Neural cell (in vitro differentiated cells): ENCODE measurements at regions not wholly inside any gene's neighbourhood (a gene's known extent, or its start where the extent isn't known, plus 50 kb on each side); places are given as distances from the start of the nearest gene placed in this dataset.

Source experiments
- H2AFZ ChIP-seq: fragments of 200-600, 300-800 bp; sonication (generic), shearing (Covaris generic); 2 replicates; pipeline ENCODE4 v1.6.0; 2014; ENCODE audit warnings: low read depth, mild to moderate bottlenecking, antibody characterized with exemption, low read length, moderate library complexity
- H3F3A ChIP-seq: fragments of 200-600 bp; shearing (Covaris generic); 2 replicates; pipeline ENCODE4 v1.6.1; 2016; ENCODE audit warnings: mild to moderate bottlenecking, moderate library complexity, mixed read lengths, antibody characterized with exemption, low read length; ENCODE audit not compliant: insufficient read depth, poor library complexity, severe bottlenecking
- H3K27ac ChIP-seq: fragments of 200-600, 300-800 bp; sonication (generic), shearing (Covaris generic); 2 replicates; pipeline ENCODE4 v1.5.1; 2014; ENCODE audit warnings: mild to moderate bottlenecking, low read length, moderate library complexity
- H3K27me3 ChIP-seq: fragments of 300-800, 200-600 bp; sonication (generic), shearing (Covaris generic); 2 replicates; pipeline ENCODE4 v1.6.0; 2014; ENCODE audit warnings: mild to moderate bottlenecking, low read depth, low read length, moderate library complexity; ENCODE audit not compliant: insufficient read depth
- H3K36me3 ChIP-seq: fragments of 300-800, 200-600 bp; sonication (generic), shearing (Covaris generic); 2 replicates; pipeline ENCODE4 v1.5.1; 2014; ENCODE audit warnings: mild to moderate bottlenecking, antibody characterized with exemption, low read length, moderate library complexity; ENCODE audit not compliant: insufficient read depth
- H3K4me2 ChIP-seq: fragments of 300-800, 200-600 bp; sonication (generic), shearing (Covaris generic); 2 replicates; pipeline ENCODE4 v1.6.0; 2014; ENCODE audit warnings: mild to moderate bottlenecking, low read length
- H3K4me3 ChIP-seq: fragments of 300-800, 200-600 bp; sonication (generic), shearing (Covaris generic); 2 replicates; pipeline ENCODE4 v1.5.1; 2014; ENCODE audit warnings: mild to moderate bottlenecking, low read length, moderate library complexity
- H3K79me2 ChIP-seq: fragments of 200-600 bp; shearing (Covaris generic); replicated peaks from 2 replicates; pipeline ENCODE4 v1.6.0; 2014; ENCODE audit warnings: mild to moderate bottlenecking, low read length, moderate library complexity; ENCODE audit not compliant: insufficient read depth
- H3K9ac ChIP-seq: fragments of 300-800, 200-600 bp; sonication (generic), shearing (Covaris generic); 2 replicates; pipeline ENCODE4 v1.6.1; 2016; ENCODE audit warnings: mild to moderate bottlenecking, low read length, mixed read lengths
- H3K9me2 ChIP-seq: fragments of 200-600 bp; shearing (Covaris generic); 2 replicates; pipeline ENCODE4 v1.6.1; 2016; ENCODE audit warnings: mild to moderate bottlenecking, low read length, mixed read lengths; ENCODE audit not compliant: insufficient read depth
- H3K9me3 ChIP-seq: fragments of 200-600, 300-800 bp; sonication (generic), shearing (Covaris generic); 2 replicates; pipeline ENCODE4 v1.6.1; 2016; ENCODE audit warnings: mild to moderate bottlenecking, mixed run types, low read length, moderate library complexity, mixed read lengths
- H4K20me1 ChIP-seq: fragments of 200-600 bp; shearing (Covaris generic); 2 replicates; pipeline ENCODE4 v1.6.1; 2016; ENCODE audit warnings: mild to moderate bottlenecking, mixed run types; ENCODE audit not compliant: insufficient read depth
- EP300 ChIP-seq: fragments of 450-650 bp; conservative IDR thresholded peaks from 2 replicates; pipeline ENCODE4 v1.6.1; 2014; ENCODE audit warnings: antibody characterized with exemption, mild to moderate bottlenecking, moderate library complexity; ENCODE audit not compliant: poor library complexity, severe bottlenecking
- EZH2 ChIP-seq: fragments of 200-600, 300-800 bp; shearing (Covaris generic), sonication (generic); IDR thresholded peaks from 2 replicates; pipeline ENCODE4 v1.6.1; 2014; ENCODE audit warnings: antibody characterized with exemption, low read length, borderline replicate concordance, mild to moderate bottlenecking; ENCODE audit not compliant: insufficient read depth, poor library complexity, severe bottlenecking
- MXI1 ChIP-seq: fragments of 450-650 bp; conservative IDR thresholded peaks from 2 replicates; pipeline ENCODE4 v1.6.1; 2014; ENCODE audit warnings: antibody characterized with exemption, mild to moderate bottlenecking; ENCODE audit not compliant: poor library complexity, severe bottlenecking
- POLR2AphosphoS5 ChIP-seq: IDR thresholded peaks from 2 replicates; pipeline ENCODE4 v1.6.1; 2012
- RAD21 ChIP-seq: fragments of 450-650 bp; conservative IDR thresholded peaks from 2 replicates; pipeline ENCODE4 v1.6.1; 2014; ENCODE audit warnings: antibody characterized with exemption, mild to moderate bottlenecking, moderate library complexity
- SMC3 ChIP-seq: fragments of 450-650 bp; conservative IDR thresholded peaks from 2 replicates; pipeline ENCODE4 v1.6.1; 2014; ENCODE audit warnings: antibody characterized with exemption, mild to moderate bottlenecking, moderate library complexity; ENCODE audit not compliant: poor library complexity
- TAF1 ChIP-seq: IDR thresholded peaks from 2 replicates; pipeline ENCODE4 v1.6.1; 2012; ENCODE audit warnings: low read depth
- TF ChIP-seq, protein P1 (sequence below): fragments of 450-650 bp; IDR thresholded peaks from 2 replicates; pipeline ENCODE4 v1.5.1; 2014; ENCODE audit warnings: antibody characterized with exemption, mild to moderate bottlenecking, moderate library complexity; ENCODE audit not compliant: poor library complexity, severe bottlenecking
- TF ChIP-seq, protein P2 (sequence below): IDR thresholded peaks from 2 replicates; pipeline ENCODE4 v1.6.1; 2012; ENCODE audit warnings: borderline replicate concordance

DNA sequence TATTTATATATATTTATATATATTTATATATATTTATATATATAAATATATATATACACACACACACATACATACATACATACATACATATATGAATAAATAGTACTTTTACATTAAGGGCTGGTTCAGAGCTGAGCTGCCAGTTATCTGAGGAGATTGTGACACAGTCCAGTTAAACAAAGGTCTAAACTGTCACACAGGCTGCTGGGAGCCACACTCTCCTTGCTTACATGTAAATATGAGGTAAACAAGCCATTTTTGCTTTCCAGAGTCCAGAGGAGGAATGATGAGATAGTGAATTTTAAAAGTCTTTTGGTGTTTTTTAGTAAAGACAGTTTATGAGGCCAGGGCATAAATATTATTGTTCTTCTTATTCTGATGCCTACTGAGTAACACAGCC is 377.5 kb upstream of the PIK3C3 start:
- H3K4me3 ChIP-seq = no peak overlapping the region
- no peak overlapping the region for H3K4me2 ChIP-seq
- H3K36me3 ChIP-seq = no peaks in the 10 kb centered on the region
- H3K27me3 ChIP-seq = no peaks in the 10 kb centered on the region
- no peak overlapping the region for H2AFZ ChIP-seq
- H3K9me2 ChIP-seq = no peaks in the 10 kb centered on the region
- H3K79me2 ChIP-seq = no peaks in the 10 kb centered on the region
- H4K20me1 ChIP-seq = no peaks in the 10 kb centered on the region
- H3K27ac ChIP-seq = no peak overlapping the region
- H3F3A ChIP-seq = no peaks in the 10 kb centered on the region
- no peaks in the 10 kb centered on the region for H3K9me3 ChIP-seq
- no peak for TF ChIP-seq POLR2AphosphoS5
- TF ChIP-seq, protein P1, sequence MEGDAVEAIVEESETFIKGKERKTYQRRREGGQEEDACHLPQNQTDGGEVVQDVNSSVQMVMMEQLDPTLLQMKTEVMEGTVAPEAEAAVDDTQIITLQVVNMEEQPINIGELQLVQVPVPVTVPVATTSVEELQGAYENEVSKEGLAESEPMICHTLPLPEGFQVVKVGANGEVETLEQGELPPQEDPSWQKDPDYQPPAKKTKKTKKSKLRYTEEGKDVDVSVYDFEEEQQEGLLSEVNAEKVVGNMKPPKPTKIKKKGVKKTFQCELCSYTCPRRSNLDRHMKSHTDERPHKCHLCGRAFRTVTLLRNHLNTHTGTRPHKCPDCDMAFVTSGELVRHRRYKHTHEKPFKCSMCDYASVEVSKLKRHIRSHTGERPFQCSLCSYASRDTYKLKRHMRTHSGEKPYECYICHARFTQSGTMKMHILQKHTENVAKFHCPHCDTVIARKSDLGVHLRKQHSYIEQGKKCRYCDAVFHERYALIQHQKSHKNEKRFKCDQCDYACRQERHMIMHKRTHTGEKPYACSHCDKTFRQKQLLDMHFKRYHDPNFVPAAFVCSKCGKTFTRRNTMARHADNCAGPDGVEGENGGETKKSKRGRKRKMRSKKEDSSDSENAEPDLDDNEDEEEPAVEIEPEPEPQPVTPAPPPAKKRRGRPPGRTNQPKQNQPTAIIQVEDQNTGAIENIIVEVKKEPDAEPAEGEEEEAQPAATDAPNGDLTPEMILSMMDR = no peak
- TF ChIP-seq TAF1 = no peak
- no peak for TF ChIP-seq EP300
- TF ChIP-seq EZH2 = no peak
- TF ChIP-seq, protein P2, sequence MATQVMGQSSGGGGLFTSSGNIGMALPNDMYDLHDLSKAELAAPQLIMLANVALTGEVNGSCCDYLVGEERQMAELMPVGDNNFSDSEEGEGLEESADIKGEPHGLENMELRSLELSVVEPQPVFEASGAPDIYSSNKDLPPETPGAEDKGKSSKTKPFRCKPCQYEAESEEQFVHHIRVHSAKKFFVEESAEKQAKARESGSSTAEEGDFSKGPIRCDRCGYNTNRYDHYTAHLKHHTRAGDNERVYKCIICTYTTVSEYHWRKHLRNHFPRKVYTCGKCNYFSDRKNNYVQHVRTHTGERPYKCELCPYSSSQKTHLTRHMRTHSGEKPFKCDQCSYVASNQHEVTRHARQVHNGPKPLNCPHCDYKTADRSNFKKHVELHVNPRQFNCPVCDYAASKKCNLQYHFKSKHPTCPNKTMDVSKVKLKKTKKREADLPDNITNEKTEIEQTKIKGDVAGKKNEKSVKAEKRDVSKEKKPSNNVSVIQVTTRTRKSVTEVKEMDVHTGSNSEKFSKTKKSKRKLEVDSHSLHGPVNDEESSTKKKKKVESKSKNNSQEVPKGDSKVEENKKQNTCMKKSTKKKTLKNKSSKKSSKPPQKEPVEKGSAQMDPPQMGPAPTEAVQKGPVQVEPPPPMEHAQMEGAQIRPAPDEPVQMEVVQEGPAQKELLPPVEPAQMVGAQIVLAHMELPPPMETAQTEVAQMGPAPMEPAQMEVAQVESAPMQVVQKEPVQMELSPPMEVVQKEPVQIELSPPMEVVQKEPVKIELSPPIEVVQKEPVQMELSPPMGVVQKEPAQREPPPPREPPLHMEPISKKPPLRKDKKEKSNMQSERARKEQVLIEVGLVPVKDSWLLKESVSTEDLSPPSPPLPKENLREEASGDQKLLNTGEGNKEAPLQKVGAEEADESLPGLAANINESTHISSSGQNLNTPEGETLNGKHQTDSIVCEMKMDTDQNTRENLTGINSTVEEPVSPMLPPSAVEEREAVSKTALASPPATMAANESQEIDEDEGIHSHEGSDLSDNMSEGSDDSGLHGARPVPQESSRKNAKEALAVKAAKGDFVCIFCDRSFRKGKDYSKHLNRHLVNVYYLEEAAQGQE = no peak
- TF ChIP-seq MXI1 = no peak
- no peak for TF ChIP-seq RAD21
- no peak for TF ChIP-seq SMC3
- H3K9ac ChIP-seq = no peak overlapping the region

DNA sequence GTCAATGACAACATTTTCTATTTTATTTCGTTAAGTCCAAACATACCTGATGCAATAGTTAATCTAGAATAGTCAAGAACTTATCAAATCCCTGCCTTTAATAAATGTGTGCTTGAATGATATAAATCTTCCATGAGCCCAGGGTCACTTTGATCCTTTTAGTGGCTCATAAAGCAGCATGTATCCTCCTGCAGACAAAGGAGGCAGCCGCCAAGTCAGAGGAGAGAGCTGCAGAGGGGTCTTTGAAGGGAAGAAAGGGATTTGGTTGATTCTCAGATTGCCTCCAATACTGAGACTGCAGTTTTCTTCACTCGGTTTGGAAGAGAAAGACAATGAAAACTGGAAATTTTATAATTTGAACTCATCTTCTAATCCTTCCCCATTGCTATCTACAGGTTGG is 378.4 kb upstream of the PIK3C3 start:
- Histone ChIP-seq H3K4me3 (no peak overlapping the region), H3K27ac (no peak overlapping the region), H3K4me2 (no peak overlapping the region), H3K27me3 (no peaks in the 10 kb centered on the region), H2AFZ (no peak overlapping the region), H3K36me3 (no peaks in the 10 kb centered on the region), H4K20me1 (no peaks in the 10 kb centered on the region), H3K9me2 (no peaks in the 10 kb centered on the region), H3K9ac (no peak overlapping the region), H3K9me3 (no peaks in the 10 kb centered on the region), H3K79me2 (no peaks in the 10 kb centered on the region), H3F3A (no peaks in the 10 kb centered on the region)
- no peak for TF ChIP-seq POLR2AphosphoS5
- no peak for TF ChIP-seq TAF1
- no peak for TF ChIP-seq SMC3
- TF ChIP-seq EZH2 = no peak

- no peaks in the 10 kb centered on the region for H3K9me3 ChIP-seq
- H3K4me3 ChIP-seq = no peak overlapping the region
- no peaks in the 10 kb centered on the region for H3K36me3 ChIP-seq
- no peaks in the 10 kb centered on the region for H3K9me2 ChIP-seq
- H3K79me2 ChIP-seq = no peaks in the 10 kb centered on the region
- H3K9ac ChIP-seq = no peak overlapping the region
- H3K27ac ChIP-seq = no peak overlapping the region
- H3K4me2 ChIP-seq = no peak overlapping the region
- no peaks in the 10 kb centered on the region for H3F3A ChIP-seq
- H3K27me3 ChIP-seq = no peaks in the 10 kb centered on the region
- TF ChIP-seq RAD21 (no peak), EP300 (no peak), EZH2 (no peak), POLR2AphosphoS5 (no peak), SMC3 (no peak)
- TF ChIP-seq, protein P2 = no peak
- TF ChIP-seq, protein P1 = no peak
- H4K20me1 ChIP-seq = no peaks in the 10 kb centered on the region
- no peak overlapping the region for H2AFZ ChIP-seq
Observed at GRCh38 chr18:41569867-41570266, 385.2 kb upstream of the PIK3C3 start.
